ENCODE measurements at regions not wholly inside any gene's neighbourhood (a gene's known extent, or its start where the extent isn't known, plus 50 kb on each side); places are given as distances from the start of the nearest gene placed in this dataset.

- no peaks in the 10 kb centered on the region for H3K9me3 ChIP-seq (replicated peaks; ENCODE audit: low read length)
Measured at GRCh38 chr2:17058772-17059402, 393.3 kb upstream of the CYRIA start.

GRCh38 chr2:17057109-17058017, 391.7 kb upstream of the CYRIA start:
- Histone ChIP-seq H3K9me3 (replicated peaks; ENCODE audit: low read length) (no peaks in the 10 kb centered on the region), H3K4me2 (ENCODE audit: low read length) (no peak overlapping the region), H3K4me1 (ENCODE audit: control insufficient read depth, insufficient read depth, low read length) (peaks cover 7% of the 10 kb centered on the region), H3K4me3 (ENCODE audit: low read length) (no peak overlapping the region), H3K36me3 (ENCODE audit: insufficient read depth, low read length) (no peaks in the 10 kb centered on the region), H3K9ac (ENCODE audit: low read depth, low read length) (no peak overlapping the region), H3K27me3 (ENCODE audit: control insufficient read depth, insufficient read depth, low read length) (no peaks in the 10 kb centered on the region)

More at GRCh38 chr2:17058772-17059402, 393.3 kb upstream of the CYRIA start:
- Histone ChIP-seq H3K9ac (ENCODE audit: low read depth, low read length) (peak overlapping the region; percentile 16), H3K27me3 (ENCODE audit: control insufficient read depth, insufficient read depth, low read length) (no peaks in the 10 kb centered on the region), H3K4me2 (ENCODE audit: low read length) (peak overlapping the region; percentile 73), H3K36me3 (ENCODE audit: insufficient read depth, low read length) (no peaks in the 10 kb centered on the region), H3K4me1 (ENCODE audit: control insufficient read depth, insufficient read depth, low read length) (peaks cover 7% of the 10 kb centered on the region), H3K4me3 (ENCODE audit: low read length) (peak overlapping the region; percentile 56)

- H3K4me1 ChIP-seq (ENCODE audit: control insufficient read depth, insufficient read depth, low read length) = peaks cover 7% of the 10 kb centered on the region
- no peaks in the 10 kb centered on the region for H3K27me3 ChIP-seq (ENCODE audit: control insufficient read depth, insufficient read depth, low read length)
- no peak overlapping the region for H3K9ac ChIP-seq (ENCODE audit: low read depth, low read length)
- H3K9me3 ChIP-seq (replicated peaks; ENCODE audit: low read length) = no peaks in the 10 kb centered on the region
- no peaks in the 10 kb centered on the region for H3K36me3 ChIP-seq (ENCODE audit: insufficient read depth, low read length)
- H3K4me2 ChIP-seq (ENCODE audit: low read length) = no peak overlapping the region
- H3K4me3 ChIP-seq (ENCODE audit: low read length) = no peak overlapping the region
Measured at GRCh38 chr2:17056236-17056635, 390.6 kb upstream of the CYRIA start.

- Histone ChIP-seq H3K36me3 (ENCODE audit: insufficient read depth, low read length) (no peaks in the 10 kb centered on the region), H3K4me3 (ENCODE audit: low read length) (no peak overlapping the region), H3K4me1 (ENCODE audit: control insufficient read depth, insufficient read depth, low read length) (no peaks in the 10 kb centered on the region), H3K9ac (ENCODE audit: low read depth, low read length) (no peak overlapping the region), H3K4me2 (ENCODE audit: low read length) (no peak overlapping the region), H3K27me3 (ENCODE audit: control insufficient read depth, insufficient read depth, low read length) (no peaks in the 10 kb centered on the region), H3K9me3 (replicated peaks; ENCODE audit: low read length) (no peaks in the 10 kb centered on the region)
Measured at GRCh38 chr2:17052001-17052400, 386.4 kb upstream of the CYRIA start.

GRCh38 chr2:17051538-17051937, 385.9 kb upstream of the CYRIA start:
- no peaks in the 10 kb centered on the region for H3K27me3 ChIP-seq (ENCODE audit: control insufficient read depth, insufficient read depth, low read length)
- H3K4me3 ChIP-seq (ENCODE audit: low read length) = no peak overlapping the region

GRCh38 chr2:17043173-17043572, 377.5 kb upstream of the CYRIA start:
- Histone ChIP-seq H3K4me1 (ENCODE audit: control insufficient read depth, insufficient read depth, low read length) (peaks cover 18% of the 10 kb centered on the region), H3K9me3 (replicated peaks; ENCODE audit: low read length) (no peaks in the 10 kb centered on the region), H3K9ac (ENCODE audit: low read depth, low read length) (no peak overlapping the region), H3K4me3 (ENCODE audit: low read length) (no peak overlapping the region), H3K4me2 (ENCODE audit: low read length) (peak overlapping the region; percentile 60), H3K36me3 (ENCODE audit: insufficient read depth, low read length) (no peaks in the 10 kb centered on the region), H3K27me3 (ENCODE audit: control insufficient read depth, insufficient read depth, low read length) (no peaks in the 10 kb centered on the region)

More at GRCh38 chr2:17051538-17051937, 385.9 kb upstream of the CYRIA start:
- no peak overlapping the region for H3K9ac ChIP-seq (ENCODE audit: low read depth, low read length)
- no peak overlapping the region for H3K4me2 ChIP-seq (ENCODE audit: low read length)
- H3K36me3 ChIP-seq (ENCODE audit: insufficient read depth, low read length) = no peaks in the 10 kb centered on the region
- H3K4me1 ChIP-seq (ENCODE audit: control insufficient read depth, insufficient read depth, low read length) = no peaks in the 10 kb centered on the region
- no peaks in the 10 kb centered on the region for H3K9me3 ChIP-seq (replicated peaks; ENCODE audit: low read length)

- H3K9me3 ChIP-seq (replicated peaks; ENCODE audit: low read length) = no peaks in the 10 kb centered on the region
- H3K27me3 ChIP-seq (ENCODE audit: control insufficient read depth, insufficient read depth, low read length) = no peaks in the 10 kb centered on the region
- no peak overlapping the region for H3K9ac ChIP-seq (ENCODE audit: low read depth, low read length)
- no peaks in the 10 kb centered on the region for H3K36me3 ChIP-seq (ENCODE audit: insufficient read depth, low read length)
- no peaks in the 10 kb centered on the region for H3K4me1 ChIP-seq (ENCODE audit: control insufficient read depth, insufficient read depth, low read length)
- no peak overlapping the region for H3K4me2 ChIP-seq (ENCODE audit: low read length)
- H3K4me3 ChIP-seq (ENCODE audit: low read length) = no peak overlapping the region
Measured at GRCh38 chr2:17036361-17036760, 370.7 kb upstream of the CYRIA start.

- H3K36me3 ChIP-seq (ENCODE audit: insufficient read depth, low read length) = no peaks in the 10 kb centered on the region
- no peaks in the 10 kb centered on the region for H3K9me3 ChIP-seq (replicated peaks; ENCODE audit: low read length)
- H3K27me3 ChIP-seq (ENCODE audit: control insufficient read depth, insufficient read depth, low read length) = no peaks in the 10 kb centered on the region
- H3K4me3 ChIP-seq (ENCODE audit: low read length) = no peak overlapping the region
- no peak overlapping the region for H3K4me2 ChIP-seq (ENCODE audit: low read length)
- no peak overlapping the region for H3K9ac ChIP-seq (ENCODE audit: low read depth, low read length)
- H3K4me1 ChIP-seq (ENCODE audit: control insufficient read depth, insufficient read depth, low read length) = no peaks in the 10 kb centered on the region
Measured at GRCh38 chr2:17035010-17035409, 369.4 kb upstream of the CYRIA start.

GRCh38 chr2:17030047-17030446, 364.4 kb upstream of the CYRIA start:
- Histone ChIP-seq H3K9ac (ENCODE audit: low read depth, low read length) (no peak overlapping the region), H3K4me3 (ENCODE audit: low read length) (no peak overlapping the region), H3K4me1 (ENCODE audit: control insufficient read depth, insufficient read depth, low read length) (no peaks in the 10 kb centered on the region), H3K36me3 (ENCODE audit: insufficient read depth, low read length) (no peaks in the 10 kb centered on the region), H3K27me3 (ENCODE audit: control insufficient read depth, insufficient read depth, low read length) (no peaks in the 10 kb centered on the region), H3K4me2 (ENCODE audit: low read length) (no peak overlapping the region), H3K9me3 (replicated peaks; ENCODE audit: low read length) (no peaks in the 10 kb centered on the region)

- Histone ChIP-seq H3K4me1 (ENCODE audit: control insufficient read depth, insufficient read depth, low read length) (no peaks in the 10 kb centered on the region), H3K27me3 (ENCODE audit: control insufficient read depth, insufficient read depth, low read length) (no peaks in the 10 kb centered on the region), H3K9me3 (replicated peaks; ENCODE audit: low read length) (no peaks in the 10 kb centered on the region), H3K4me3 (ENCODE audit: low read length) (no peak overlapping the region), H3K9ac (ENCODE audit: low read depth, low read length) (no peak overlapping the region), H3K4me2 (ENCODE audit: low read length) (no peak overlapping the region), H3K36me3 (ENCODE audit: insufficient read depth, low read length) (no peaks in the 10 kb centered on the region)
Measured at GRCh38 chr2:17012297-17012696, 346.7 kb upstream of the CYRIA start.

- no peak overlapping the region for H3K4me2 ChIP-seq (ENCODE audit: low read length)
- H3K9me3 ChIP-seq (replicated peaks; ENCODE audit: low read length) = no peaks in the 10 kb centered on the region
- no peaks in the 10 kb centered on the region for H3K4me1 ChIP-seq (ENCODE audit: control insufficient read depth, insufficient read depth, low read length)
- no peaks in the 10 kb centered on the region for H3K36me3 ChIP-seq (ENCODE audit: insufficient read depth, low read length)
- no peak overlapping the region for H3K9ac ChIP-seq (ENCODE audit: low read depth, low read length)
- no peaks in the 10 kb centered on the region for H3K27me3 ChIP-seq (ENCODE audit: control insufficient read depth, insufficient read depth, low read length)
- H3K4me3 ChIP-seq (ENCODE audit: low read length) = no peak overlapping the region
Measured at GRCh38 chr2:17010104-17010503, 344.5 kb upstream of the CYRIA start.

GRCh38 chr2:17000184-17000482, 334.5 kb upstream of the CYRIA start:
- H3K27me3 ChIP-seq (ENCODE audit: control insufficient read depth, insufficient read depth, low read length) = no peaks in the 10 kb centered on the region
- no peak overlapping the region for H3K4me2 ChIP-seq (ENCODE audit: low read length)
- H3K4me3 ChIP-seq (ENCODE audit: low read length) = no peak overlapping the region
- no peaks in the 10 kb centered on the region for H3K4me1 ChIP-seq (ENCODE audit: control insufficient read depth, insufficient read depth, low read length)
- H3K9me3 ChIP-seq (replicated peaks; ENCODE audit: low read length) = no peaks in the 10 kb centered on the region
- H3K9ac ChIP-seq (ENCODE audit: low read depth, low read length) = no peak overlapping the region
- H3K36me3 ChIP-seq (ENCODE audit: insufficient read depth, low read length) = no peaks in the 10 kb centered on the region
